HG02885 (cell line): ENCODE measurements at regions not wholly inside any gene's neighbourhood (a gene's known extent, or its start where the extent isn't known, plus 50 kb on each side); places are given as distances from the start of the nearest gene placed in this dataset.

Experiments
- ATAC-seq: cut with Tn5 transposase; IDR thresholded peaks from one replicate; pipeline ENCODE4 v1.9.1; 2021; ENCODE audit warnings: mild to moderate bottlenecking; ENCODE audit not compliant: unreplicated experiment, poor library complexity

GRCh38 chr2:161032635-161033034 lies 127.6 kb upstream of the TANK start:
- no peak for ATAC-seq

GRCh38 chr2:161033059-161033660 lies 127.1 kb upstream of the TANK start:
- no peak for ATAC-seq

- ATAC-seq: no peak
These were observed 123.3 kb upstream of the TANK start for GRCh38 chr2:161036926-161037325.

- ATAC-seq: no peak
These were observed 121.2 kb upstream of the TANK start for GRCh38 chr2:161039071-161039470.

GRCh38 chr2:161041356-161041755 lies 118.9 kb upstream of the TANK start:
- ATAC-seq: no peak

GRCh38 chr2:161042990-161043625 lies 117.1 kb upstream of the TANK start:
- no peak for ATAC-seq

GRCh38 chr2:161044095-161044865 lies 115.9 kb upstream of the TANK start:
- no peak for ATAC-seq

- ATAC-seq: no peak
These were observed 115.3 kb upstream of the TANK start for GRCh38 chr2:161044921-161045320.

- ATAC-seq: no peak
These were observed 114.5 kb upstream of the TANK start for GRCh38 chr2:161045726-161046125.

GRCh38 chr2:161046876-161047275 lies 113.4 kb upstream of the TANK start:
- no peak for ATAC-seq

- ATAC-seq: no peak
These were observed 111.9 kb upstream of the TANK start for GRCh38 chr2:161048317-161048716.

- no peak for ATAC-seq
These were observed 110.7 kb upstream of the TANK start for GRCh38 chr2:161049559-161049958.

GRCh38 chr2:161052214-161052613 lies 108.0 kb upstream of the TANK start:
- no peak for ATAC-seq

GRCh38 chr2:161055289-161055688 lies 104.9 kb upstream of the TANK start:
- ATAC-seq: no peak

- ATAC-seq: no peak
These were observed 100.8 kb upstream of the TANK start for GRCh38 chr2:161059388-161059787.

GRCh38 chr2:161061786-161062185 lies 98.4 kb upstream of the TANK start:
- ATAC-seq: no peak

- ATAC-seq: peak; percentile 96
These were observed 96.9 kb upstream of the TANK start for GRCh38 chr2:161063157-161063945.

GRCh38 chr2:161063946-161064306 lies 96.3 kb upstream of the TANK start:
- peak; percentile 48 for ATAC-seq

GRCh38 chr2:161067846-161068350 lies 92.3 kb upstream of the TANK start:
- ATAC-seq: no peak

- no peak for ATAC-seq
These were observed 91.6 kb upstream of the TANK start for GRCh38 chr2:161068670-161069069.
